H1 (cell line): ENCODE measurements at regions not wholly inside any gene's neighbourhood (a gene's known extent, or its start where the extent isn't known, plus 50 kb on each side); places are given as distances from the start of the nearest gene placed in this dataset.

ENCODE experiments used
- CTCF ChIA-PET: fragments of 300-600 bp; sonication (Branson Sonifier 250); formaldehyde crosslinking; loops from one replicate; lab custom pipeline; 2021; ENCODE audit not compliant: partially characterized antibody; lab: Charles Lee
- POLR2A ChIA-PET: fragments of 300-600 bp; sonication (Branson Sonifier 250); formaldehyde crosslinking; loops from one replicate; lab custom pipeline; 2021; ENCODE audit warnings: inconsistent platforms; ENCODE audit not compliant: partially characterized antibody; lab: Charles Lee
- DNase-seq, 2 experiments: peaks; one replicate each; pipeline versions ENCODE4 v3.0.0 to v3.0.0-alpha.2; 2010 to 2022; ENCODE audit warnings: low spot score in 2 of 2, low read depth in 1 of 2, mixed read lengths in 1 of 2
- FAIRE-seq: peaks from 2 replicates; lab custom pipeline; 2011; peaks lifted over from hg19 to GRCh38; lab: Jason Lieb, UNC
- H2AFZ ChIP-seq: 2 replicates; pipeline ENCODE4 v1.8.1; 2012; ENCODE audit warnings: low read length, inconsistent platforms
- H2AK5ac ChIP-seq: 2 replicates; pipeline ENCODE4 v1.6.1; 2013; ENCODE audit warnings: low read depth, low read length
- H2BK120ac ChIP-seq: replicated peaks from 2 replicates; pipeline ENCODE3; 2013; ENCODE audit warnings: low read depth, low read length, inconsistent platforms
- H2BK12ac ChIP-seq: 2 replicates; pipeline ENCODE4 v1.6.1; 2013; ENCODE audit warnings: low read depth, low read length
- H2BK15ac ChIP-seq: 2 replicates; pipeline ENCODE4 v1.6.1; 2013; ENCODE audit warnings: low read length
- H2BK20ac ChIP-seq: 2 replicates; pipeline ENCODE4 v1.6.1; 2013; ENCODE audit warnings: low read length
- H2BK5ac ChIP-seq: 2 replicates; pipeline ENCODE4 v1.6.1; 2013; ENCODE audit warnings: low read depth, low read length
- H3K14ac ChIP-seq: 2 replicates; pipeline ENCODE4 v1.6.1; 2013; ENCODE audit warnings: inconsistent platforms; ENCODE audit not compliant: insufficient read length
- H3K18ac ChIP-seq: 2 replicates; pipeline ENCODE4 v1.6.1; 2013; ENCODE audit warnings: low read length; ENCODE audit errors: extremely low read depth
- H3K23ac ChIP-seq: 2 replicates; pipeline ENCODE4 v1.6.1; 2013; ENCODE audit warnings: inconsistent platforms; ENCODE audit not compliant: insufficient read length
- H3K23me2 ChIP-seq: 2 replicates; pipeline ENCODE4 v1.6.1; 2013; ENCODE audit warnings: low read depth, low read length
- H3K27ac ChIP-seq: 2 replicates; pipeline ENCODE4 v1.6.1; 2011; ENCODE audit warnings: low read depth, low read length, inconsistent platforms
- H3K27me3 ChIP-seq, 4 experiments: replicated peaks in 1 of 4; 1 replicate in 1 of 4; 2 replicates in 3 of 4; pipeline versions ENCODE4 v1.6.1 to v1.8.1; 2011 to 2013; ENCODE audit warnings: low read length in 3 of 4, mild to moderate bottlenecking in 3 of 4, inconsistent platforms in 2 of 4, mixed read lengths in 2 of 4, moderate library complexity in 1 of 4; ENCODE audit not compliant: control insufficient read depth in 3 of 4, insufficient read depth in 3 of 4; ENCODE audit errors: extremely low read depth in 1 of 4
- H3K36me3 ChIP-seq, 4 experiments: 2 replicates each; pipeline versions ENCODE4 v1.6.1 to v1.8.1; 2011 to 2013; ENCODE audit warnings: mild to moderate bottlenecking in 4 of 4, low read length in 3 of 4, moderate library complexity in 2 of 4, control low read depth in 1 of 4, inconsistent platforms in 1 of 4; ENCODE audit not compliant: insufficient read depth in 4 of 4, control insufficient read depth in 2 of 4
- H3K4ac ChIP-seq: replicated peaks from 2 replicates; pipeline ENCODE3; 2013; ENCODE audit warnings: low read length, low read depth, mixed read lengths, inconsistent platforms; ENCODE audit not compliant: insufficient read length
- H3K4me1 ChIP-seq, 4 experiments: replicated peaks in 1 of 4; 1 replicate in 1 of 4; 2 replicates in 3 of 4; pipeline versions ENCODE4 v1.6.1 to v1.8.1; 2011 to 2013; ENCODE audit warnings: low read length in 3 of 4, inconsistent platforms in 2 of 4, mixed read lengths in 1 of 4; ENCODE audit not compliant: insufficient read depth in 4 of 4, control insufficient read depth in 3 of 4
- H3K4me2 ChIP-seq, 2 experiments: 2 replicates each; pipeline versions ENCODE4 v1.6.1 to v1.8.1; 2011 to 2013; ENCODE audit warnings: low read depth in 2 of 2, low read length in 2 of 2, control low read depth in 1 of 2, inconsistent platforms in 1 of 2, mild to moderate bottlenecking in 1 of 2; ENCODE audit not compliant: insufficient read depth in 1 of 2
- H3K4me3 ChIP-seq, 4 experiments: fragments of 200-600, 300-600 bp in 1 of 4; sonication (generic), shearing (Covaris generic), sonication (Bioruptor Twin) in 1 of 4; 2 replicates each; pipeline versions ENCODE4 v1.5.1 to v1.8.1; 2011 to 2016; ENCODE audit warnings: low read length in 4 of 4, low read depth in 3 of 4, control low read depth in 2 of 4, inconsistent platforms in 2 of 4, mild to moderate bottlenecking in 2 of 4, mixed read lengths in 1 of 4, moderate library complexity in 1 of 4; ENCODE audit not compliant: insufficient read depth in 2 of 4; ENCODE audit errors: extremely low read depth in 1 of 4
- H3K56ac ChIP-seq: replicated peaks from 2 replicates; pipeline ENCODE3; 2013; ENCODE audit warnings: low read depth, mild to moderate bottlenecking, mixed read lengths, low read length, inconsistent platforms; ENCODE audit not compliant: insufficient read length
- H3K79me1 ChIP-seq: 2 replicates; pipeline ENCODE4 v1.6.1; 2013; ENCODE audit warnings: low read depth, low read length, control low read depth
- H3K79me2 ChIP-seq, 2 experiments: 2 replicates each; pipeline versions ENCODE4 v1.6.1 to v1.8.1; 2012 to 2013; ENCODE audit warnings: low read length in 2 of 2, mild to moderate bottlenecking in 2 of 2, inconsistent platforms in 1 of 2; ENCODE audit not compliant: insufficient read depth in 2 of 2, control insufficient read depth in 1 of 2
- H3K9ac ChIP-seq, 4 experiments: replicated peaks in 1 of 4; 1 replicate in 1 of 4; 2 replicates in 3 of 4; pipeline versions ENCODE4 v1.6.1 to v1.8.1; 2011 to 2013; ENCODE audit warnings: low read depth in 3 of 4, low read length in 3 of 4, control low read depth in 2 of 4, mild to moderate bottlenecking in 2 of 4, moderate library complexity in 2 of 4, inconsistent platforms in 1 of 4; ENCODE audit errors: extremely low read depth in 1 of 4
- H3K9me3 ChIP-seq, 2 experiments: 2 replicates each; pipeline versions ENCODE4 v1.6.1 to v1.8.1; 2012 to 2013; ENCODE audit warnings: mild to moderate bottlenecking in 2 of 2, moderate library complexity in 2 of 2, control low read depth in 1 of 2, inconsistent platforms in 1 of 2, low read depth in 1 of 2, low read length in 1 of 2, mixed read lengths in 1 of 2; ENCODE audit not compliant: insufficient read depth in 2 of 2
- H4K20me1 ChIP-seq, 2 experiments: replicated peaks in 1 of 2; 2 replicates each; pipeline versions ENCODE3 to v1.8.1; 2011 to 2013; ENCODE audit warnings: inconsistent platforms in 2 of 2, low read length in 2 of 2, mild to moderate bottlenecking in 1 of 2; ENCODE audit not compliant: insufficient read depth in 2 of 2, control insufficient read depth in 1 of 2
- H4K5ac ChIP-seq: 2 replicates; pipeline ENCODE4 v1.6.1; 2013; ENCODE audit warnings: low read length, low read depth, mixed read lengths, inconsistent platforms; ENCODE audit not compliant: insufficient read length
- H4K8ac ChIP-seq: 2 replicates; pipeline ENCODE4 v1.8.0; 2013; ENCODE audit warnings: mild to moderate bottlenecking, moderate library complexity, low read length, inconsistent platforms; ENCODE audit not compliant: insufficient read depth; ENCODE audit errors: extremely low read depth
- H4K91ac ChIP-seq: replicated peaks from 2 replicates; pipeline ENCODE3; 2013; ENCODE audit warnings: low read length, mixed read lengths, inconsistent platforms; ENCODE audit not compliant: insufficient read length
- CEBPB ChIP-seq: IDR thresholded peaks from 2 replicates; pipeline ENCODE4 v1.6.1; 2012; ENCODE audit warnings: low read depth, low read length
- CHD1 ChIP-seq: IDR thresholded peaks from 2 replicates; pipeline ENCODE4 v1.6.1; 2012; ENCODE audit warnings: low read depth, low read length, improper control_type of control experiment
- CTBP2 ChIP-seq: IDR thresholded peaks from 2 replicates; pipeline ENCODE4 v1.7.0; 2011; ENCODE audit warnings: borderline replicate concordance, mild to moderate bottlenecking, moderate library complexity, mixed read lengths, low read length; ENCODE audit not compliant: insufficient read depth, insufficient read length
- GABPA ChIP-seq: IDR thresholded peaks from 2 replicates; pipeline ENCODE4 v1.6.1; 2011; ENCODE audit warnings: mild to moderate bottlenecking, low read length, moderate library complexity, borderline replicate concordance; ENCODE audit not compliant: insufficient read depth
- KDM1A ChIP-seq: fragments of 200-600, 300-600 bp; sonication (generic); IDR thresholded peaks from 2 replicates; pipeline ENCODE4 v1.7.1; 2016; ENCODE audit warnings: mild to moderate bottlenecking, low read length, borderline replicate concordance
- KDM5A ChIP-seq: fragments of 200-600 bp; IDR thresholded peaks from 2 replicates; pipeline ENCODE4 v1.7.1; 2012; ENCODE audit warnings: mild to moderate bottlenecking, low read length, inconsistent platforms, mixed read lengths
- PHF8 ChIP-seq: fragments of 200-600 bp; sonication (generic); conservative IDR thresholded peaks from 2 replicates; pipeline ENCODE4 v1.7.1; 2012; ENCODE audit warnings: low read depth, mild to moderate bottlenecking, inconsistent platforms, low read length, moderate library complexity
- RFX5 ChIP-seq: IDR thresholded peaks from 2 replicates; pipeline ENCODE4 v1.6.1; 2011; ENCODE audit warnings: low read depth, low read length, improper control_type of control experiment, borderline replicate concordance
- SIRT6 ChIP-seq: IDR thresholded peaks from one replicate; pipeline ENCODE4 v1.7.1; 2012; ENCODE audit warnings: low read length, inconsistent platforms
- TAF1 ChIP-seq: IDR thresholded peaks from 2 replicates; pipeline ENCODE4 v1.6.1; 2011; ENCODE audit warnings: mild to moderate bottlenecking, low read depth, low read length
- USF2 ChIP-seq: IDR thresholded peaks from 2 replicates; pipeline ENCODE4 v1.6.1; 2011; ENCODE audit warnings: low read length, improper control_type of control experiment
- YY1 ChIP-seq: IDR thresholded peaks from 2 replicates; pipeline ENCODE4 v1.6.1; 2011; ENCODE audit warnings: low read depth, mild to moderate bottlenecking, low read length
- WGBS, 2 experiments: shearing (Covaris generic) in 1 of 2; methylation state at CpG; one replicate each; pipeline versions ENCODE4 v1.1.6 to v1.1.7; 2013 to 2015; ENCODE audit warnings: low lambda C conversion rate in 2 of 2, mixed read lengths in 2 of 2, inconsistent platforms in 1 of 2, low coverage in 1 of 2, missing lambda C conversion rate in 1 of 2; ENCODE audit not compliant: insufficient replicate concordance in 2 of 2, insufficient coverage in 1 of 2, insufficient read length in 1 of 2; ENCODE audit errors: extremely low coverage in 1 of 2, missing lambda C conversion rate in 1 of 2; 5-methylcytosine and 5-hydroxymethylcytosine counted together
- TF ChIP-seq, protein P1 (sequence below): IDR thresholded peaks from 2 replicates; pipeline ENCODE4 v1.6.1; 2012; ENCODE audit warnings: inconsistent platforms

DNA sequence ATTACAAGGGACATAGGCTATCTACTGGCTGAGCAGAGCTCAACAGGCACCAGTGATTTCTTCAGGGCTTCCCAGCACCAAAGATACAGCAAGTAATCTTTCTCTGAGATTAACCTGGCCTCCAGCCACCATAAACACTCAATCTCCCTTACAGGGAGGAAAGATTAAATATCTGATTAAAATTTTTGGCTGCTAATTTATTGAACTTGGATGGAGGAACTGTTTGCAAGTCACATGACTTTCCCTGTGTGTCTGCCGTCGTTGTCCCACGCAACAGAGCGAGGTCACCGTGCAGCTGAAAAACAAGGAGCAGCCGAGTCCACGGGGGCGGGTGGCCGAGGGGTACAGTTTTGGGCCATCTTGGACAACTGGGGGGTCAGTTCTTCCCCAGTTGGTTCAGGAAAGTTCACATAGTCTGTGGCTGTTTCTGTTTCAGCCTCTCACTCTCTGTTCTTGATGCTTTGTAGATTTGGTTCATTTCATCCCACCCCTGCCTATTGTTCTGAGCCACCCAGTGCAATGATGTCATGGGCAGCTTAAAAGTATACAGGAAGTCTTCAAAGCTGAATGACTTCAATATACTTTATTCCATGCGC lies 186.8 kb upstream of the CTAGE1 start:
- no peak overlapping the region for H3K9ac ChIP-seq
- H3K4me3 ChIP-seq = no peak overlapping the region
- no peak overlapping the region for H3K14ac ChIP-seq
- H3K4me2 ChIP-seq = no peak overlapping the region
- FAIRE-seq = no peak
- peaks cover 0 to 6% (median 2%) of the 10 kb centered on the region in 4 experiments; a peak in 4 of 7 replicates for H3K4me1 ChIP-seq
- H4K91ac ChIP-seq = no peak overlapping the region
- no peak overlapping the region for H2AK5ac ChIP-seq
- no peaks in the 10 kb centered on the region for H3K36me3 ChIP-seq
- no peak for DNase-seq
- H3K79me2 ChIP-seq = no peaks in the 10 kb centered on the region
- H3K23ac ChIP-seq = no peak overlapping the region
- no peak overlapping the region for H2BK120ac ChIP-seq
- CTCF ChIA-PET = interaction anchor here (0.9 kb wide), 1 partner anchor 11 kb away, joined by 3 read pairs; no protein-coding TSS in a partner anchor
- no peak overlapping the region for H2BK5ac ChIP-seq
- no peak overlapping the region for H3K4ac ChIP-seq
- no peak overlapping the region for H2BK15ac ChIP-seq
- no peak overlapping the region for H3K56ac ChIP-seq
- H3K9me3 ChIP-seq = no peaks in the 10 kb centered on the region
- H3K27ac ChIP-seq = no peak overlapping the region
- no peaks in the 10 kb centered on the region for H3K27me3 ChIP-seq
- no peak overlapping the region for H4K5ac ChIP-seq
- H4K20me1 ChIP-seq = no peaks in the 10 kb centered on the region
- no peaks in the 10 kb centered on the region for H3K79me1 ChIP-seq
- no peak overlapping the region for H3K18ac ChIP-seq
- no peak overlapping the region for H2BK12ac ChIP-seq
- POLR2A ChIA-PET = no interaction called here
- H2AFZ ChIP-seq = no peak overlapping the region
- no peak overlapping the region for H4K8ac ChIP-seq
- no peak overlapping the region for H2BK20ac ChIP-seq
- 98% methylated on average over 9 of the region's 10 CpGs; no CpG with 5 or more reads in 1 of the 2 experiments for WGBS, 2 experiments
- no peaks in the 10 kb centered on the region for H3K23me2 ChIP-seq
- TF ChIP-seq YY1 (no peak), CEBPB (no peak), GABPA (no peak), TAF1 (no peak), KDM1A (no peak), CHD1 (no peak), PHF8 (no peak), CTBP2 (no peak), SIRT6 (no peak), RFX5 (no peak), KDM5A (no peak), USF2 (no peak)
- TF ChIP-seq, protein P1, sequence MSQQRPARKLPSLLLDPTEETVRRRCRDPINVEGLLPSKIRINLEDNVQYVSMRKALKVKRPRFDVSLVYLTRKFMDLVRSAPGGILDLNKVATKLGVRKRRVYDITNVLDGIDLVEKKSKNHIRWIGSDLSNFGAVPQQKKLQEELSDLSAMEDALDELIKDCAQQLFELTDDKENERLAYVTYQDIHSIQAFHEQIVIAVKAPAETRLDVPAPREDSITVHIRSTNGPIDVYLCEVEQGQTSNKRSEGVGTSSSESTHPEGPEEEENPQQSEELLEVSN = no peak
